Nephron progenitor cell (in vitro differentiated cells): ENCODE measurements at regions not wholly inside any gene's neighbourhood (a gene's known extent, or its start where the extent isn't known, plus 50 kb on each side); places are given as distances from the start of the nearest gene placed in this dataset.

Source experiments
- DNase-seq: peaks from one replicate; pipeline ENCODE4 v3.0.0; 2021
- H3K27ac Mint-ChIP-seq: 2 replicates; pipeline ENCODE4 v1.8.0; 2021; ENCODE audit warnings: mild to moderate bottlenecking, moderate library complexity, mixed read lengths
- H3K27me3 Mint-ChIP-seq: 2 replicates; pipeline ENCODE4 v1.8.0; 2021; ENCODE audit warnings: mild to moderate bottlenecking, low read depth, mixed read lengths; ENCODE audit not compliant: poor library complexity
- H3K36me3 Mint-ChIP-seq: 2 replicates; pipeline ENCODE4 v1.8.0; 2021; ENCODE audit warnings: low read depth, mixed read lengths
- H3K4me1 Mint-ChIP-seq: 2 replicates; pipeline ENCODE4 v1.8.0; 2021; ENCODE audit warnings: mixed read lengths
- H3K4me3 Mint-ChIP-seq: 2 replicates; pipeline ENCODE4 v1.8.0; 2021; ENCODE audit warnings: mild to moderate bottlenecking, moderate library complexity, mixed read lengths
- H3K9me3 Mint-ChIP-seq: 2 replicates; pipeline ENCODE4 v1.8.0; 2021; ENCODE audit warnings: mild to moderate bottlenecking, moderate library complexity, mixed read lengths
- CTCF ChIP-seq: fragments of 200-600 bp; sonication (generic); IDR thresholded peaks from 2 replicates; pipeline ENCODE4 v1.5.0; 2021; ENCODE audit warnings: antibody characterized with exemption

GRCh38 chr5:120738568-120738967 is 274.5 kb downstream of the PRR16 start:
- no peak for DNase-seq
- no peak for TF ChIP-seq CTCF
- Mint-ChIP-seq H3K4me3 (no peak overlapping the region), H3K4me1 (no peaks in the 10 kb centered on the region), H3K36me3 (no peaks in the 10 kb centered on the region), H3K27me3 (no peaks in the 10 kb centered on the region), H3K9me3 (no peaks in the 10 kb centered on the region), H3K27ac (no peak overlapping the region)

DNA sequence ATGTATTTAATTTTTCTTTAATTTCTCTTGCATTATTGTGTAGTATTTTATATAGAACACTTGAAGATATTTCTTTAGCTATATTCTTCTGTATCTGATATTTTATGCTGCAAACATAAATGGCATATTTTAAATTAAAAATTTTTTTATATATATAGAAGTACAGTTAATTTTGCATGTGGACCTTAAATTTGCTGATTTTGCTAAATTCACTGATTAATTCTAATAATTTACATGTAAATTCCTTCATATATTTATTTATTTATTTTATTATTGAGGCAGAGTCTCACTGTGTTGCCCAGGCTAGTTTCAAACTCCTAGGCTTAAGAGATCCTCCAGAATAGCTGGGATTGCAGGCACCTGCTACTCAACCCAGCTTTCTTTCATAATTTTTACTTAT is 276.9 kb downstream of the PRR16 start:
- Mint-ChIP-seq H3K4me1 (no peaks in the 10 kb centered on the region), H3K27ac (no peak overlapping the region), H3K9me3 (no peaks in the 10 kb centered on the region), H3K4me3 (no peak overlapping the region), H3K36me3 (no peaks in the 10 kb centered on the region), H3K27me3 (no peaks in the 10 kb centered on the region)
- no peak for TF ChIP-seq CTCF
- no peak for DNase-seq

- Mint-ChIP-seq H3K36me3 (no peaks in the 10 kb centered on the region), H3K4me1 (no peaks in the 10 kb centered on the region), H3K27me3 (no peaks in the 10 kb centered on the region), H3K9me3 (no peaks in the 10 kb centered on the region), H3K27ac (no peak overlapping the region), H3K4me3 (no peak overlapping the region)
- DNase-seq = no peak
- no peak for TF ChIP-seq CTCF
Measured at GRCh38 chr5:120748474-120748873, 284.4 kb downstream of the PRR16 start.

- DNase-seq = no peak
- H3K4me1 Mint-ChIP-seq = no peaks in the 10 kb centered on the region
- no peak overlapping the region for H3K27ac Mint-ChIP-seq
- H3K36me3 Mint-ChIP-seq = no peaks in the 10 kb centered on the region
- no peaks in the 10 kb centered on the region for H3K27me3 Mint-ChIP-seq
- no peak overlapping the region for H3K4me3 Mint-ChIP-seq
- H3K9me3 Mint-ChIP-seq = no peaks in the 10 kb centered on the region
- TF ChIP-seq CTCF = no peak
Measured at GRCh38 chr5:120749737-120750136, 285.6 kb downstream of the PRR16 start.

DNA sequence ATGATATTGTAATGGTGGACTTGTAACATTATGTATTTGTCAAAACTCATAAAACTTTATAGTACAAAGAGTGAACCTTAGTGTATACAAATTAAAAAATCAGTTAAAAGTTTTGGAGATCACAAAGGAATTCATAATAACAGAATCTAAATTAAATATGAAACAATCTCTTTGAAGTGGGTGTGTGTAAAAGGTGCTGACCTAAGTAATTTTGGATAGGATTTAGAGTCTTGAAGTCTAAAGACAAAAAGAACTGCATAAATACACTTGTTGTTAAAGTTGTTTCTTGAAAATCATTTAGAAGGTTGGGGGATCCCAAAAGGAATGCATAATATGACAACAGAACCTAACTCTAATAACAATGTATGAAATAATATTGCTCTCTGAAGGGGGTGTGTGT is 295.5 kb downstream of the PRR16 start:
- no peak for DNase-seq
- no peak for TF ChIP-seq CTCF
- Mint-ChIP-seq H3K27me3 (no peaks in the 10 kb centered on the region), H3K27ac (no peak overlapping the region), H3K36me3 (peaks cover 5% of the 10 kb centered on the region), H3K4me1 (no peaks in the 10 kb centered on the region), H3K9me3 (peaks cover 19% of the 10 kb centered on the region), H3K4me3 (no peak overlapping the region)

- peaks cover 8% of the 10 kb centered on the region for H3K9me3 Mint-ChIP-seq
- no peak overlapping the region for H3K27ac Mint-ChIP-seq
- no peak for TF ChIP-seq CTCF
- DNase-seq = no peak
- H3K27me3 Mint-ChIP-seq = no peaks in the 10 kb centered on the region
- H3K36me3 Mint-ChIP-seq = no peaks in the 10 kb centered on the region
- no peak overlapping the region for H3K4me3 Mint-ChIP-seq
- H3K4me1 Mint-ChIP-seq = no peaks in the 10 kb centered on the region
Measured at GRCh38 chr5:120761986-120762385, 297.9 kb downstream of the PRR16 start.
